B cell (primary cell): ENCODE measurements at regions not wholly inside any gene's neighbourhood (a gene's known extent, or its start where the extent isn't known, plus 50 kb on each side); places are given as distances from the start of the nearest gene placed in this dataset.

ENCODE experiments used
- ATAC-seq: fragments of 200-7000 bp; cut with Tn5 transposase; one replicate; pipeline ENCODE4 v1.10.0; 2021; ENCODE audit warnings: low read depth, mild to moderate bottlenecking, moderate number of reproducible peaks, moderate library complexity
- CTCF ChIA-PET: fragments of 350-600 bp; sonication (Branson Sonifier 250); formaldehyde crosslinking; loops from one replicate; lab custom pipeline; 2021; ENCODE audit warnings: antibody characterized with exemption, inconsistent platforms; lab: Charles Lee
- POLR2A ChIA-PET: fragments of 350-600 bp; sonication (Branson Sonifier 250); formaldehyde crosslinking; loops from one replicate; lab custom pipeline; 2021; ENCODE audit warnings: antibody characterized with exemption; lab: Charles Lee
- DNase-seq: peaks from one replicate; pipeline ENCODE4 v3.0.0; 2013
- H2AFZ ChIP-seq: 2 replicates; pipeline ENCODE4 v1.6.1; 2012; ENCODE audit warnings: mild to moderate bottlenecking, low read depth, low read length; ENCODE audit not compliant: insufficient read depth, poor library complexity, severe bottlenecking
- H3K27ac ChIP-seq, 2 donors: 1 replicate in 1 of 2; 2 replicates in 1 of 2; pipeline ENCODE4 v1.5.1; 2012 to 2013; ENCODE audit warnings: low read length in 2 of 2, mild to moderate bottlenecking in 2 of 2, moderate library complexity in 1 of 2
- H3K27me3 ChIP-seq, 4 experiments: fragments of 200-600 bp in 1 of 4; sonication (generic) in 1 of 4; replicated peaks in 1 of 4; 1 replicate in 2 of 4; 2 replicates in 2 of 4; pipeline versions ENCODE4 v1.6.1 to v1.7.0; 2013 to 2016; ENCODE audit warnings: low read length in 3 of 4, mild to moderate bottlenecking in 2 of 4, mixed read lengths in 1 of 4, moderate library complexity in 1 of 4; ENCODE audit not compliant: insufficient read depth in 4 of 4, control insufficient read depth in 3 of 4; ENCODE audit errors: control extremely low read depth in 1 of 4
- H3K36me3 ChIP-seq, 2 experiments: replicated peaks in 1 of 2; 1 replicate in 1 of 2; 2 replicates in 1 of 2; pipeline versions ENCODE4 v1.6.1 to v1.7.1; 2013; ENCODE audit warnings: low read length in 1 of 2; ENCODE audit not compliant: insufficient read depth in 2 of 2, control insufficient read depth in 1 of 2; ENCODE audit errors: control extremely low read depth in 1 of 2, extremely low read depth in 1 of 2
- H3K4me1 ChIP-seq, 2 donors: fragments of 200-600 bp in 1 of 2; sonication (generic) in 1 of 2; 1 replicate in 1 of 2; 2 replicates in 1 of 2; pipeline versions ENCODE4 v1.5.1 to v1.6.1; 2013 to 2017; ENCODE audit warnings: low read length in 2 of 2; ENCODE audit not compliant: control insufficient read depth in 2 of 2, insufficient read depth in 2 of 2
- H3K4me2 ChIP-seq: replicated peaks from 2 replicates; pipeline ENCODE3; 2012; ENCODE audit warnings: mild to moderate bottlenecking, low read depth, low read length; ENCODE audit not compliant: poor library complexity, severe bottlenecking
- H3K4me3 ChIP-seq, 5 experiments: fragments of 200-600 bp in 1 of 5; sonication (generic) in 1 of 5; 1 replicate in 3 of 5; 2 replicates in 2 of 5; pipeline versions ENCODE4 v1.5.1 to v1.7.0; 2011 to 2016; ENCODE audit warnings: low read length in 4 of 5, mild to moderate bottlenecking in 4 of 5, low read depth in 2 of 5, control low read depth in 1 of 5, moderate library complexity in 1 of 5; ENCODE audit not compliant: insufficient read depth in 1 of 5; ENCODE audit errors: control extremely low read depth in 1 of 5, extremely low read depth in 1 of 5
- H3K79me2 ChIP-seq: fragments of 200-600 bp; sonication (generic); one replicate; pipeline ENCODE4 v1.6.0; 2016; ENCODE audit warnings: low read length; ENCODE audit not compliant: control insufficient read depth, insufficient read depth
- H3K9ac ChIP-seq: fragments of 200-600 bp; sonication (generic); 2 replicates; pipeline ENCODE4 v1.6.1; 2017; ENCODE audit warnings: mild to moderate bottlenecking, low read length, moderate library complexity
- H3K9me3 ChIP-seq, 3 donors: one replicate each; pipeline versions ENCODE4 v1.6.1 to v1.7.1; 2013; ENCODE audit warnings: low read length in 2 of 3; ENCODE audit not compliant: control insufficient read depth in 2 of 3, insufficient read depth in 1 of 3; ENCODE audit errors: control extremely low read depth in 1 of 3
- H4K20me1 ChIP-seq: 2 replicates; pipeline ENCODE4 v1.6.0; 2012; ENCODE audit warnings: mild to moderate bottlenecking, low read length; ENCODE audit not compliant: insufficient read depth, control insufficient read depth, poor library complexity, severe bottlenecking
- H3K27ac Mint-ChIP-seq: one replicate; pipeline ENCODE4 v1.8.0; 2021; ENCODE audit warnings: mixed read lengths
- H3K27me3 Mint-ChIP-seq: one replicate; pipeline ENCODE4 v1.8.0; 2021; ENCODE audit warnings: mixed read lengths
- H3K4me1 Mint-ChIP-seq: one replicate; pipeline ENCODE4 v1.8.0; 2021; ENCODE audit warnings: mixed read lengths
- H3K4me3 Mint-ChIP-seq: one replicate; pipeline ENCODE4 v1.8.0; 2021; ENCODE audit warnings: mixed read lengths
- H3K9me3 Mint-ChIP-seq: one replicate; pipeline ENCODE4 v1.8.0; 2022; ENCODE audit warnings: mixed read lengths; ENCODE audit not compliant: insufficient read depth
- EZH2 ChIP-seq: IDR thresholded peaks from 2 replicates; pipeline ENCODE4 v1.6.1; 2012; ENCODE audit warnings: borderline replicate concordance, low read depth, mild to moderate bottlenecking, moderate library complexity, low read length; ENCODE audit not compliant: insufficient read depth, poor library complexity, severe bottlenecking
- WGBS: methylation state at CpG from one replicate; pipeline ENCODE4 v1.1.5; 2013; ENCODE audit warnings: missing lambda C conversion rate; ENCODE audit not compliant: insufficient coverage; 5-methylcytosine and 5-hydroxymethylcytosine counted together
- intact Hi-C: fragments of 100-400 bp; cut with micrococcal nuclease; formaldehyde crosslinking; loops from one replicate; pipeline ENCODE4 v1.10.0; 2022
- TF ChIP-seq, protein P1 (sequence below): fragments of 200-600 bp; IDR thresholded peaks from one replicate; pipeline ENCODE4 v1.8.0; 2022; ENCODE audit warnings: antibody characterized with exemption, mild to moderate bottlenecking

DNA sequence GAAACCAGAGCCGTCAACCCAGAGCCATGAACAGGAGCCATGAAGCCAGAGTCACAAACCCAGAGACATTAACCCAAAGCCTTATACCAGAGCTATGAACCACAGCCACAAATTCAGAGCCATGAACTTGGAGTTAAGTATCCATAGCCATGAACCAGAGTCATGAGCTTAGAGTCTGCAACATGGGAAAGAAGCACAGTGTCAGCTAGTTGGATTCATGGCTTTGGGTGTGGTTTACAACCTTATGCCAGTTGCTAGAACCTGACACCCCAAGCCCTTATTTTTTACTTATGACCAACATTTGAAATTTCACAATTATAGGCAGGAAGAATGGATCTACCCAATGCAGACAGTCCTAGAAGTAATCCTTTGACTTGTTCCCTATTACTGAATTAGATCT lies 128.9 kb upstream of the FAM78B start:
- Histone ChIP-seq H3K79me2 (no peaks in the 10 kb centered on the region), H4K20me1 (no peaks in the 10 kb centered on the region), H3K36me3 (no peaks in the 10 kb centered on the region), H3K27ac (no peak overlapping the region), H3K4me3 (no peak overlapping the region), H3K4me2 (no peak overlapping the region), H3K9me3 (no peaks in the 10 kb centered on the region), H3K27me3 (no peaks in the 10 kb centered on the region), H3K9ac (no peak overlapping the region), H3K4me1 (no peaks in the 10 kb centered on the region), H2AFZ (no peak overlapping the region)
- Mint-ChIP-seq H3K27ac (no peak overlapping the region), H3K9me3 (no peaks in the 10 kb centered on the region), H3K4me3 (no peak overlapping the region), H3K27me3 (peaks cover 7% of the 10 kb centered on the region), H3K4me1 (no peaks in the 10 kb centered on the region)
- WGBS: 89% methylated on average over 1 of the region's 1 CpG
- POLR2A ChIA-PET: no interaction called here
- ATAC-seq: no peak
- no peak for DNase-seq
- intact Hi-C loops: no loop called here
- no peak for TF ChIP-seq EZH2
- TF ChIP-seq, protein P1, sequence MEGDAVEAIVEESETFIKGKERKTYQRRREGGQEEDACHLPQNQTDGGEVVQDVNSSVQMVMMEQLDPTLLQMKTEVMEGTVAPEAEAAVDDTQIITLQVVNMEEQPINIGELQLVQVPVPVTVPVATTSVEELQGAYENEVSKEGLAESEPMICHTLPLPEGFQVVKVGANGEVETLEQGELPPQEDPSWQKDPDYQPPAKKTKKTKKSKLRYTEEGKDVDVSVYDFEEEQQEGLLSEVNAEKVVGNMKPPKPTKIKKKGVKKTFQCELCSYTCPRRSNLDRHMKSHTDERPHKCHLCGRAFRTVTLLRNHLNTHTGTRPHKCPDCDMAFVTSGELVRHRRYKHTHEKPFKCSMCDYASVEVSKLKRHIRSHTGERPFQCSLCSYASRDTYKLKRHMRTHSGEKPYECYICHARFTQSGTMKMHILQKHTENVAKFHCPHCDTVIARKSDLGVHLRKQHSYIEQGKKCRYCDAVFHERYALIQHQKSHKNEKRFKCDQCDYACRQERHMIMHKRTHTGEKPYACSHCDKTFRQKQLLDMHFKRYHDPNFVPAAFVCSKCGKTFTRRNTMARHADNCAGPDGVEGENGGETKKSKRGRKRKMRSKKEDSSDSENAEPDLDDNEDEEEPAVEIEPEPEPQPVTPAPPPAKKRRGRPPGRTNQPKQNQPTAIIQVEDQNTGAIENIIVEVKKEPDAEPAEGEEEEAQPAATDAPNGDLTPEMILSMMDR: no peak
- CTCF ChIA-PET: no interaction called here

DNA sequence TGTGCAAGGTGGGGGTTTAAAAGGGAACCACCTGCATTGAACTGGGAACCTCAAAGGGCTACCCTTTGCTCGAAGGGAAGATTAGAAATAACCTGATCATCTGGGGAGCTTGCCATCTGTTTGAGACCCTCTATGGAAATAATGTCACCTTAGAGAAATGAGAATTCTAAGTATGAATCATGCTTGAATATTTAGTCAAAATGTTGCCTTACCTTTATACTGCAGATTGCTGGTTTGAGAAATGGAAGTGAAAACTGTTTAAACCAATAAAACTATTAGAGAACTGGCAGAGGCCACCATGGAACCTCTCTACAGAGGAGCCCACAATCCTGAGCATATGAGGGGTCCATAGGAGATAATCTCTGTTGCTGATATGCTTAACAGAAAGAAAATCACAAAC lies 131.2 kb upstream of the FAM78B start:
- CTCF ChIA-PET: no interaction called here
- H3K79me2 ChIP-seq: no peaks in the 10 kb centered on the region
- Mint-ChIP-seq H3K27me3 (peaks cover 7% of the 10 kb centered on the region), H3K4me3 (no peak overlapping the region), H3K4me1 (no peaks in the 10 kb centered on the region), H3K27ac (no peak overlapping the region), H3K9me3 (no peaks in the 10 kb centered on the region)
- H3K4me3 ChIP-seq: no peak overlapping the region
- H3K27me3 ChIP-seq: no peaks in the 10 kb centered on the region
- no peaks in the 10 kb centered on the region for H4K20me1 ChIP-seq
- ATAC-seq (no peak), DNase-seq (no peak)
- intact Hi-C loops: no loop called here
- H3K9me3 ChIP-seq: no peaks in the 10 kb centered on the region
- H3K4me1 ChIP-seq: no peaks in the 10 kb centered on the region
- POLR2A ChIA-PET: no interaction called here
- no peak for TF ChIP-seq EZH2
- TF ChIP-seq, protein P1: no peak
- no peaks in the 10 kb centered on the region for H3K36me3 ChIP-seq
- WGBS: 67% methylated on average over 1 of the region's 1 CpG
- H3K4me2 ChIP-seq: no peak overlapping the region
- no peak overlapping the region for H3K27ac ChIP-seq
- H3K9ac ChIP-seq: no peak overlapping the region
- H2AFZ ChIP-seq: no peak overlapping the region
